ENCODE measurements at regions not wholly inside any gene's neighbourhood (a gene's known extent, or its start where the extent isn't known, plus 50 kb on each side); places are given as distances from the start of the nearest gene placed in this dataset.

GRCh38 chr11:70517988-70518907 is 119.9 kb downstream of the CTTN start:
- H3K4me1 ChIP-seq: no peaks in the 10 kb centered on the region
- no peak for TF ChIP-seq CTCF (IDR thresholded peaks at IDR 0.05)
- no peaks in the 10 kb centered on the region for H3K36me3 ChIP-seq (ENCODE audit: insufficient read depth in 1 of 2, low read depth in 1 of 2)
- 37 to 51% (median 46%) methylated on average over 22 of the region's 22 CpGs for WGBS, 3 donors
- H3K9me3 ChIP-seq: no peaks in the 10 kb centered on the region
- intact Hi-C loops (cut with DNase I): no loop called here
- H3K27me3 ChIP-seq (ENCODE audit: insufficient read depth in 3 of 3, low read length in 2 of 3): peaks cover 0 to 28% (median 3%) of the 10 kb centered on the region in 3 donors
- no peak overlapping the region for H3K27ac ChIP-seq
- no peak overlapping the region for H3K4me3 ChIP-seq
- DNase-seq: peak; percentile 3 to 12
- no peak for ATAC-seq

- WGBS, 3 donors: 81 to 88% (median 83%) methylated on average over 8 of the region's 8 CpGs
- intact Hi-C loops (cut with DNase I): no loop called here
- no peak for ATAC-seq
These were observed 120.8 kb downstream of the CTTN start for GRCh38 chr11:70519117-70519516.

GRCh38 chr11:70521475-70522308 is 123.4 kb downstream of the CTTN start:
- H3K9me3 ChIP-seq: no peaks in the 10 kb centered on the region
- no peaks in the 10 kb centered on the region for H3K4me1 ChIP-seq
- 85 to 90% (median 85%) methylated on average over 22 of the region's 22 CpGs for WGBS, 3 donors
- DNase-seq (peak in 1 of 2 donors; percentile 19), ATAC-seq (no peak)
- H3K27me3 ChIP-seq (ENCODE audit: insufficient read depth in 3 of 3, low read length in 2 of 3): peaks cover 0 to 37% (median 3%) of the 10 kb centered on the region in 3 donors
- H3K27ac ChIP-seq: no peak overlapping the region
- no peak overlapping the region for H3K4me3 ChIP-seq
- intact Hi-C loops (cut with DNase I): loop anchor here in 1 of 2 donors (1.0 kb wide), 1 partner anchor 10 kb away; no protein-coding TSS in a partner anchor
- no peak for TF ChIP-seq CTCF (IDR thresholded peaks at IDR 0.05)
- no peaks in the 10 kb centered on the region for H3K36me3 ChIP-seq (ENCODE audit: insufficient read depth in 1 of 2, low read depth in 1 of 2)

More at GRCh38 chr11:70519117-70519516, 120.8 kb downstream of the CTTN start:
- Histone ChIP-seq H3K27me3 (ENCODE audit: insufficient read depth in 3 of 3, low read length in 2 of 3) (peaks cover 0 to 31% (median 3%) of the 10 kb centered on the region in 3 donors), H3K36me3 (ENCODE audit: insufficient read depth in 1 of 2, low read depth in 1 of 2) (no peaks in the 10 kb centered on the region), H3K4me1 (no peaks in the 10 kb centered on the region), H3K4me3 (no peak overlapping the region), H3K27ac (no peak overlapping the region), H3K9me3 (no peaks in the 10 kb centered on the region)
- no peak for TF ChIP-seq CTCF (IDR thresholded peaks at IDR 0.05)
- DNase-seq: no peak

- ATAC-seq: no peak
- H3K4me1 ChIP-seq: no peaks in the 10 kb centered on the region
- no peaks in the 10 kb centered on the region for H3K36me3 ChIP-seq (ENCODE audit: insufficient read depth in 1 of 2, low read depth in 1 of 2)
- no peak for TF ChIP-seq CTCF (IDR thresholded peaks at IDR 0.05)
- intact Hi-C loops (cut with DNase I): no loop called here
- no peak overlapping the region for H3K27ac ChIP-seq
- WGBS, 3 donors: 61 to 76% (median 66%) methylated on average over 6 of the region's 6 CpGs
- no peak overlapping the region for H3K4me3 ChIP-seq
- peaks cover 0 to 32% (median 3%) of the 10 kb centered on the region in 3 donors for H3K27me3 ChIP-seq (ENCODE audit: insufficient read depth in 3 of 3, low read length in 2 of 3)
- no peaks in the 10 kb centered on the region for H3K9me3 ChIP-seq
- no peak for DNase-seq
These were observed 123.9 kb downstream of the CTTN start for GRCh38 chr11:70522309-70522592.
